Glomerular endothelial cell (primary cell): ENCODE measurements at regions not wholly inside any gene's neighbourhood (a gene's known extent, or its start where the extent isn't known, plus 50 kb on each side); places are given as distances from the start of the nearest gene placed in this dataset.

Experiments
- DNase-seq: peaks from one replicate; pipeline ENCODE4 v3.0.0-alpha.2; 2011; ENCODE audit warnings: low read depth, low spot score; ENCODE audit errors: extremely low read depth

DNA sequence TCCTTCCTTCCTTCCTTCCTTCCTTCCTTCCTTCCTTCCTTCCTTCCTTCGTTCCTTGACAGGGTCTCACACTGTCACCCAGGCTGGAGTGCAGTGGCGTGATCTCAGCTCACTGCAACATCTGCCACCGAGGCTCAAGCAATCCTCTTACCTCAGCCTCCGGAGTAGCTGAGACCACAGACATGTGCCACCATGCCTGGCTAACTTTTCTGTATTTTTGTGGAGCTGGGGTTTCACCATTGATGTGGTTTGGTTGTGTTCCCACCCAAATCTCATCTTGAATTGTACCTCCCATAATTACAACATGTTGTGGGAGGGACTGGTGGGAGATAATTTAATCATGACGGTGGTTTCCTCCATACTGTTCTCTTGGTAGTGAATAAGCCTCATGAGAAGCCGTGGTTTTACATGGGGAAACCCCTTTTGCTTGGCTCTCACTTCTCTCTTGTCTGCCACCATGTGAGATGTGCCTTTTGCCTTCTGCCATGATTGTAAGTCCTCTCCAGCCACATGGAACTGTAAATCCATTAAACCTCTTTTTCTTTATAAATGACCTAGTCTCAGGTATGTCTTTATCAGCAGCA lies 90.3 kb upstream of the MPHOSPH6 start:
- no peak for DNase-seq

DNA sequence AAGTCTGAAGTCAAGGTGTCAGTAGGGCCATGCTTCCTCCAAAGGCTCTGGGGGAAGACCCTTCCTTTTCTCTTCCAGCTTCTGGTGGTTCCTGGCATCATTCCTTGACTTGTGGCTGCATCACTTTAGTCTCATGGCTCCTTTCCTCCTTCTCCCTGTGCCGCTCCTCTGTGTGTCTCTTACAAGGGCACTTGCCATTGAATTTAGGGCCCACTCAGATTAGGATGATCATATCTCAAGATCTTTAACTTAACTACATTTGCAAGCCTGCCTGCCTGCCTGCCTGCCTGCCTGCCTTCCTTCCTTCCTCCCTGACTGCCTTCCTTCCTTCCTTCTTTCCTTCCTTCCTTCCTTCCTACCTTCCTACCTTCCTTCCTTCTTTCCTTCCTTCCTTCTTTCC lies 89.7 kb upstream of the MPHOSPH6 start:
- no peak for DNase-seq

DNA sequence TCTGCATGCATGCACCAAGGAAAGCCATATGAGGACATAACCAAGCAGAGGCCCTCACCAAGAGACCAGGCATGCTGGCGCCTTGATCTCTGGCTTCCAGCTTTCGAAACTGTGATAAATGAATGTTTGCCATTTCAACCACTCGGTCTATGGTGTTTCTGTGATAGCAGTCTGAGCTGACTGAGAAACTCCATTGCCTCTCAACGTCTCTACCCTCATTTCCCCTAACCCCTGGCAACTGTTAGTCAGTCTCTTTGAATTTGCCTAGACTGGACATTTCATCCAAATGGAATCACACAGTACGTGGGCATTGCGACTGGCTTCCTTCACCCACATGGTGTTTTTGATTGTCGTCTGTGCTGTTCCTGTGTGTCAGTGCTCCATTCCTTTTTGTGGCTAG lies 88.0 kb upstream of the MPHOSPH6 start:
- no peak for DNase-seq

DNA sequence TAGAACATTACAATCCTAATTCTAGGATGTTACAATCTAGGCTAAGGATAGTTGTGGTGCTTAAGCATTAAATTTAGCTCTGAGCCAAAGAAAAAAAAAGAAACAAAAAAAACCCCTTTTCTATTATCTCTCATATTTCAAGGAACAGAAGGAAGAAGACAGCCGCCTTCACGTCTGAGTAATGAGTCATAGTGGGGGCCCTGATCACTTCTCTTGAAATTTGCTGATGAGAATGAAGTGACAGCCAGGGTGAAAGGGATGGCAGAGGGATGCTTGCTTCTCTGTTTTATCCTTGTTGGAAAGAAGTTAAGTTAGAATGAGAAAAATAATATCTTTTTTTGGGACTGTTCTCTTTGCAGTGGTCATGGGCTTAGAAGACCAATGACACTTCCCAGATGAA lies 82.6 kb upstream of the MPHOSPH6 start:
- no peak for DNase-seq

DNA sequence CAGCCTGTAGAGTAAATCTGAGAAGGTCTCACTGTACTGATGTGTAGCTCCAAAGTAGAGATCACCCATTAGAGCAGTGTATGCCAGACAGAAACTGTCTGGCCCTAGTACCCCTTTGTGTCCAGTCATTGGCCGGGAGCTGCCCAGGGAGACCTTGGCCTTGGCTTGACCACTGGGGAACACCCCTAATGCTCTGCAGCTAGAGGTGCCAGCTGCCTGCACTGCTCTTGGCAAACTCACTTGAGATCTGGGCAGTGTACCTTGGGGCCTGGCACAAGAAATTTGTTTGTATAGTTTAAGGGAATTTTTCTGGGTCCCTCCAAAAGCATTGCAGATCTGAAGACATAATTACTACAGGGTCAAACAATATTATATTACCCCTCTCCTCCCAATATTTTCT lies 78.7 kb upstream of the MPHOSPH6 start:
- DNase-seq: no peak

DNA sequence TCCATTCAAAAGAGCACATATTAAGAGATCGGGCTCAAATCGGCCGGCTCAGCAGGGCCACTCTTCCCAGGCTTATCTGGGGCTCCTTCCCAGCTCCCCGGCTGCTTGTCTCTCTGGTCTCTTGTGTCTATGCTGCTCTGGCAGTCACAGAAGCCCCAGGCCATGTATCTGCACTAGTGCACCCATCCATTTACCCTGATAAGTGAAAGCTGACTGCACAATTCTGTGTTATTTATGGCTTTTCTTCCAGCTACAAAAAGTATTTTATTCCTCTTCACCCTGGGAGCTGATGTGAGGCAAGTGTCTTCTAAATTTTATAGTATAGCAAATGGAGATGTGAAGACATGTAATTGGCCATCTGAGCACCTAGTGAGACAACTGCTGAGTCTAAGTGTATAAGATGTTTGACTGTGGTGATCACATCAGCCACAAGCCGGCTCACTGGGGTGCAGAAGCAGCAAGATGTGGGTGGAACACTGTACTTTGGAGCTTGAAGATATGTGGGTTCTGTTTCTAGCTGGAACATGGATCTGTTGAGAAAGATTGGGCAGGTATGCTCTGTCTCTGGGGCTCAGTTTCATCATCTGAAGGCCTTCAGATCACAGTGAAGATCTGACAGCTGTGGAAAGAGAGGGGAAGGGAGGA lies 78.1 kb upstream of the MPHOSPH6 start:
- DNase-seq: no peak

DNA sequence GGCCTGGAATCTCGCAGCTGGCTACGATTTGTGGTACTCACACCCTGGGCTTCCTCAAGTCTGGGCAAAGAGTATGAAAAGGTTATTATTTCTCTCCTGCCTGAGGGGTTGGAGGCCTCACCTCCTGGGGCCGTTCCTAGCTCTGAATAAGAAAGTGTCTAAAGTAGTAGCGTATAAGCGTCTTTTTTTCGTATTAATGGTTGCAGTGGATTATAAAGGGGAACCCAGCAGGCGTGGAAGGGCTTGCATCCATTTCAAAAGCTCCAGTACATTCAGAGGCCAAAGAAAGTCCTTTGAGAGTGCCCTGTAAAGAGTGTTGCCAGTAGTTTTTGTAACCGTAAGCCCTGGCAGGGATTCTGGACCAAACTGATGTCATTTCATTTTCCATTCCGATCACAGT lies 72.2 kb upstream of the MPHOSPH6 start:
- DNase-seq: no peak

DNA sequence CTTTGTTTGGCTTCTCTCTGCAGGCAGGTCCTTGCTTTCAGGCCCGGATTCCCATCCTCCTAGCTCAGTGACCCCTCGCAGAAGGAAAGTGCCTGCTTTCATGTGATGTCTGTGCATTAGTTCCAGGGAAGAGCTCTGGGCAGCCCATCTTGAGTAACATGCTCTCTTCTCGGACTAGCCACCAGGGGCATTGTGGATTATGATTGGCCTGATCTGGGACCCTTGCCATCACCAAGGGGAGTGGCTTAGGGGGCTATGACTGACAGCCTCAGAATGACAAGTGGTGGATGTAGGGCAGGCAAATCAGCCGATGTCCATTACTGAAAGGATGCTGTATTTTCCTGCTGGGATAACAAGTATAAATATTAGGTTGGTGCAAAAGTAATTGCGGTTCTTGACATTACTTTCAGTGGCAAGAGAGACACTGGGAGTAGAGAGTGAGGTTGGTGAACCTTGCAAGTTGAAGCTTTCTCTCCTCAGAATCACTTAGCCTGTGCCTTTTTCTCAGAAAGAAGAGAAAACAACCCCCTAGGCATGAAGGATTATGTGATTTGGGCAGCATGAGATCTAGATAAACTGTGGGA lies 71.5 kb upstream of the MPHOSPH6 start:
- no peak for DNase-seq

DNA sequence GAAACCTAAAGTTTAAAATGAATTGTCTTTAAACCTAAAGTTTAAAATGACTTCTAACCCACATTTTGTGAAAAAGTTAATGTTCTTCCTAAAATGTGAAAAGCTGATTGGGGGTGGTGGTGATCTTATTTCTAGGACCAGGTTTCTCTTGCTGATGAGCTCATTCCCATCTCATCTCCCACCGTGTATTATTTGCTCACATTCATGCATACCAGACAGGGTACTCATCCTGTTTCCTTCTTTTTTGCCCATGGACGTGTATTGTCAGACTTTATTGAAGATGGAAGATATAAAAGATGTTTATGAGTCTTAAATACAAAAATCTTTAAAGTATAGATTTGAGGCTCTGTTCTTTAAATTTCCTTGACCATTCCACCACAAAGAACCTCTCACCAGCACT lies 70.1 kb upstream of the MPHOSPH6 start:
- no peak for DNase-seq

DNA sequence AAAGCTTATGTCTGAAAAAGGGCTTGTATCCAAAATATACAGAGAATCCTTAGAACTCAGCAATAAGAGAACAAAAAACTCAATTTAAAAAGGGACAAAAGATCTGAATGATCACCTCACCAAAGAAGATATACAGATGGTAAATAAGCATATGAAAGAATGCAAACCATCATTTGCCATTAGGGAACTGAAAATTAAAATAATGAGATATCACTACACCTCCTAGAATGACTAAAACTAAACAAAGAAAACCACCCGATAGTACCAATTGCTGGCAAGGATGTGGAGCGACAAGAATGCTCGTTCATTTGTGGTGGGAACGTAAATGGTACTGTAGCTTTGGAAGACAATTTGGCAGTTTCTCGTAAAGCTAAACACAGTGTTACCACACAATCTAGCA lies 66.9 kb upstream of the MPHOSPH6 start:
- DNase-seq: no peak

DNA sequence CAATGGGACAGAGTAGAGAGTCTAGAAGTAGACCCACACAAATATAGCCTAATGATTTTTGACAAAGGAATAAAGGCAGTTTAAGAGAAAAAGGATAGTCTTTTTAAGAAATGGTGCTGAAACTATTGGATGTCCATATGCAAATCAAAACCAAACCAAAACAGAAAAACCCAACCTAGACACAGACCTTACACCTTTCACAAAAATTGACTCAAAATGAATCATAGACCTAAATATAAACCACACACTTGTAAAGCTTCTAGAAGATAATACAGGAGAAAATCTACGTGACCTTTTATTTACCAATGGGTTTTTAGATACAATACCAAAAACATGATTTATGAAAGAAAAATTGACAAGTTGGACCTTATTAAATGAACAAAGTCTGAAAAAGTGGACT lies 66.4 kb upstream of the MPHOSPH6 start:
- DNase-seq: no peak

DNA sequence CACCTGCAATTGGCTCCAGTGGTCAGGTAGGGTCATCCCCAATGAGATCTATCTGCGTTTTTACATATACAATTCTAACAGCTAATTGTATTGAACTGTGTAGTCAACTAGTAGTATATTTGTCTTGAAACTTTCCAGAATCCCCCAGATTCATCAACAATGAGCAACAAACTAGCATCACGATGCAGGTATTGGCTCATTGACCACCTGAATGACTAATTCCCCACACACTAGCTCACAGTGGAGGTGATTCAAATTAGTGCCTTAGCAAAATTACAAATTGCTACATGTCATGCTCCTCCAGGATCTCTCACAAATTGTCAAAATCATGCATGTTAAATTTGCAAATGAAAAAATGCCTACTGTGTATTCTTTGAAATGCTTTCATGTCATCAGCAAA lies 62.8 kb upstream of the MPHOSPH6 start:
- DNase-seq: no peak

DNA sequence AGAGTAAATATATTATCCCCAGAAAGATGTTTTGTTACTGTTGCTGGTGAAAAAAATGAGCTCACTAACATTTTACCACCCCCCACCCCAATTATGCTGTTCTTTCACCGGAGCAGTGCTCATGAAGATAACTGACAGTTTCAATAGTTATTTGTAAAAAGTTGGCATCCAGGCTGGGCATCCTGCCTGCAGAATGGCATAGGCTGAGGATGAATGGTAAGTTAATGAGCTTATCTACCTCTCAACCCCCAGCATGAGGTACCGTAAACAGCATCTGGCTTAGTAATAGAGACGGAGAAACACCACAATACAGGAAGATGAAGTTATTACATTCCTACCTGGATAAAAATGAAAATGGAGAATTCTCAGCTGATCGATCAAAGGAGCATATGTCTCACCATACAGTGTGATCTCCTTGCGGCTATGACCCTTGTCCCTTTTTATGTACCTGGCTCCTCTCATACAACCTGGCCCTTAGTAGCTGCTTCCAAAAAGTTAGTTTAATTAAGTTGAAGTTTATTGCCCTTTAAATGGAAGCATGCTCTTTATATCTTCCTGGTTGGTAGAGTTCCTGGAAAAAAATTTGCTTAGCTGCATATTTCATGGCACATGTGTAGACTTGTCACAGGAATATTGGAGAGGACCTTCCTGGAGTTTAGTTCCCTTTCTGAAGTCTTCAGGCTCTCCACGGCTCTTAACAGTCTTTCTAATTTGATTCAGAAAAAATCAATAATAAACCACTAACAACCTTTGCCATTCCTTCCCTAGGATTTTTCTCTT lies 61.2 kb upstream of the MPHOSPH6 start:
- DNase-seq: no peak

DNA sequence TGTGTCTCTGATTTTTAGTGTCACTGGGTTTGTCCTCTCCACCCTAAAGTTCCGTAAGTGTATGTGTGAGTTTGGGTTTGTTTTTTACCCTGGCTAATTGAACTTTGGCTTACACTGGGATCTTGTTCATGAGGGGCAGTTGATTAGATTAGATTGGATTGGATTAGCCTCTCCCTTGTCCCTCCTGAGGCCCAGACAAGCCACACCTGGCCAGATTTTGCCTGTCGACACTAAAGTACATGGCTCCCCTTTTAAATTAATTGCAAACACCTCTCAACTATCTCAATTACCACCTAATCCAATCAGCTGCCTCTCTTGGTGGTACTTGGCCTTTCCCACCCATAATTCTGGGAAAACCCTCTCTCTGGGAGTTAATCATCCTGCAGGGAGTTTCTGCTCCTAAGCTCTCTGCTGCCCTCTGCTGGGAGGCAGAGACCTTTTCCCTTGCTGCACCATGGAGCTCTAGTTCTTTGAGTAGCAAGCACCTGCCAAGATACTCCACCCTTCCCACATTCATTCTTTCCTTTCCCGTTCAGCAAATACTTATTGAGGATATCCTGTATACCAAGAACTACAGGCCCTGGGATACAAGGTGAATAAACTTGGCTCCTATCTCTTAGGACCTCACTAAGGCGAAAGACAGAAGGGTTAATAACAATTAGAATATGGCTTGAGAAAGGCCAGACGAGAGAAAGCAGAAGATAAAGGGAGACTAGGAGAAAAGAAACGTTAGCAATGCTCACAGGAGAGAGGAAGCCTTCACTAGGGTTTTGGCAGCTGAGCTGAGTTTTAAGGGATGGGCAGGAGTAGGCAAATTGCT lies 60.0 kb upstream of the MPHOSPH6 start:
- peak; percentile 36 for DNase-seq

DNA sequence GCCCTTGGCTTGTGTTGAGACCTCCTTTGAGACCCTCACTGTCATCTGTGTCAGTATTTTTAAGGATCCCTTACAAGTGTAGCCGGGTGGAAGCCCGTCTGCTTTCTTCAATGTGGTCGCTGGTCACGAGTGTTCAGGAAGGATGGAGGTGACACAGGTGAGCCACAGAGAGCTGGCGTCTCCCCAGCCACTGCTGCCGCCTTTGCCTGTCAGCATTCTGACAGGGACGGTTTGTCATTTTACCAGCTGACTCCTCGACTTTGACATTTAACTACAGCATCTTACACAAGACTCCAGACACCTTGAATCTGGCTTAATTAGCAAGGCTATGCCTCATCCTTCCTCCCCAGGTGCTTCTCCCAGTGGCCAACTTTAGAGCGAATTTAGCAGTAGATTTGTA lies 56.3 kb upstream of the MPHOSPH6 start:
- no peak for DNase-seq

DNA sequence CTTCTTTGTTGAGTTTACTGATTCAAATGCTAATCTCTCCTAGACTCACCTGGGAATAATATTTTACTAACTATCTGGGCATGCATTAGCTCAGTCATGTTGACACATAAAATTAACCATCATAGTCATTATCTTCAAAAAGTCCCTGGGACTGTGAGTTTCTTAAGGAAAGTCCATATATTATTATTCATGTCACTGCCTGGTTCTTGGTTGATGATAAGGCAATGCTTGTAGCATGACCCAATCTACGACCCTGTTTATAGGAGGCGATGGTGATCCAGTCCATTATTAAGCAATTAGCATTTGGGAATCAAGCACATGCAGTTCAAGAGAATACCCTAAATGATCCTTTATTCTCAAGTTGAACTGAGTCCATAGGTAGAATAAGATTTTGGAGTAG lies 54.8 kb upstream of the MPHOSPH6 start:
- no peak for DNase-seq

DNA sequence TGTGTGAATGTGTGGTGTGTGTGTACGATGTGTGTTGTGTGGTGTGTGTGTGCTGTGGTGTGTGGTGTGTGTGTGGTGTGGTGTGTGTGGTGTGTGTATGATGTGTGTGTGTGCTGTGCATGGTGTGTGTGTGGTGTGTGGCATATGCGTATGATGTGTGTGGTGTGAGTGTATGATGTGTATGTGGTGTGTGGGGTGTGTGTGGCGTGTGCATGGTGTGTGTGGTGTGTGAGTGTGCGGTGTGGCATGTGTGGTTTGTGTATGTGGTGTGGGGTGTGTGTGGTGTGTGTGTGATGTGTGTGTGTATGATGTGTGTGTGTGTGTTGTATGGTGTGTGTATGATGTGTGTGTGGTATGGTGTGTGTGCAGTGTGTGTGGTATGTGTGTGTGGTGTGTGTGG lies 50.5 kb upstream of the MPHOSPH6 start:
- no peak for DNase-seq
